NCI-H446 treated with DMSO at 0.1 percent for 48 hours (cell line): ENCODE measurements at regions not wholly inside any gene's neighbourhood (a gene's known extent, or its start where the extent isn't known, plus 50 kb on each side); places are given as distances from the start of the nearest gene placed in this dataset.
A peak's percentile ranks its signal among the peaks of the same experiment; 100 is the strongest.
"Not testable (repeated sequence)": the region's sequence is repeated elsewhere in the genome, so short reads cannot be mapped to it uniquely, and the experiment has no call there.

ENCODE experiments used
- DNase-seq: peaks from one replicate; lab custom pipeline; 2025; lab: John Stamatoyannopoulos, UW

DNA sequence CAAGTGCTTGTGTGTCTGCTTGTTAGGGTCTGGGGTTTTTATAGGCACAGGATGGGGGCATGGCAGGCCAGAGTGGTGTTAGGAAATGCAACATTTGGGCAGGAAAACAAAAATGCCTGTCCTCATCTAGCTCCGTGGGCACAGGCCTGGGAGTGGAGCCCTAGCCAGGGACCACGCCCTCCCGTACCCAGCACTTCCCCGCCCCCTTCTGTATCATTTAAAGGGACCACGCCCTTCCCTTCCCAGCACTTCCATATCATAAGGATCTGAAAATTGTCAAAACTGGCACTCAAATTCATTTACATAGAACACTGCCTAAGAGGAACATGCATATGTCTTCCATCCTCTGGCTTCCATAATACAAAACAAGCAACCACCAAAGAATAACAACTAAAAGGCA lies 185.8 kb downstream of the B3GLCT start:
- DNase-seq = no peak

DNA sequence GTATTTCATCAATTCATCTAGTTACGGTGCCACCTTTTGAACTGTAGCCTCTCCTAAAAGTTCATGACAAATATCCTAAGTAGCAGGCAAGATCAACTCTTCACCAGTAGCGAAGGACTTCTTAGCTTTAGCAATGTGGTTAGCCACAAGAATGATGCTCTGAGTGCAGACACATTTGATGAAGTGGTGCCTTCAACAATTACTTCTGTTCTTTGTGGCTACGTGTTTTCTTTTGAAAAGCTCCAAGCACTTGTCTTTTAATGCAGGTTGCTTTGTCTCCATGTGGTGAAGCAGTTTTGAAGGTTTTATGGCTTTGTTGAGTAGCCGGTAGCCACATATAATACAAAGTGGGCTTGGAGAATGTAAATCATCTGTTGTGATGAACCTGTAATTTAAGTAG lies 194.7 kb downstream of the B3GLCT start:
- DNase-seq = no peak

DNA sequence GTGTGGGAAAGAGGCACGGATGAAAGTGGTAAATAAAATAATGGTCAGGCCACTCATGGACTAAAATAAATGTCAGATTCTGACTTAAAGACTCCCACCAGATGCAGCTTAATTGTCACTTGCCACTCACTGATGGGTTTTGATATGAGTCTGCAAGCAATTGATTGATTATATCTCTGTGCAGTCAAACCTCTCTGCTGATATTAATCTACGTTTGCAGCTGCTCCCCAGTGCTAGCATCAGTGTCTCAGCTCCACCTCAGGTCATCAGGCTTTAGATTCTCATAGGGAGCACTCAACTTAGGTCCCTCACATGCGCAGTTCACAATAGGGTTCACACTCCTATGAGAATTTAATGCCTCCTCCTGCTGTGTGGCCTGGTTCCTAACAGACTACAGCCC lies 195.3 kb downstream of the B3GLCT start:
- no peak for DNase-seq

DNA sequence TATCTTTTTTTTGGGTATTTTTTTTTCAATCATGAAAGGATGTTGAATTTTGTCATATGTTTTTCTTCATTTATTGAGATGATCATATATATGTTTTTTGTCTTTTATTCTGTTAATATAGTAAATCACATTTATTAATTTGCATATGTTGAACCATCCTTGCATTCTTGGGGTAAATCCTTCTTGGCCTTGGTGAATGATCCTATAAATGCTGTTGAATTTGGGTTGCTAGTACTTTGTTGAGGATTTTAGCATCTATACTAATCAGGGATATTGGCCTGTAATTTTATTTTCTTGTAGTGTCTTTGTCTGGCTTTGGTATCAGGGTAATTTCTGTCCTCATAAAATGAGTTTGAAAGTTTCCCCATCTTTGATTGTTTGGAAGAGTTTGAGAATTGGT lies 199.9 kb downstream of the B3GLCT start:
- DNase-seq = no peak

DNA sequence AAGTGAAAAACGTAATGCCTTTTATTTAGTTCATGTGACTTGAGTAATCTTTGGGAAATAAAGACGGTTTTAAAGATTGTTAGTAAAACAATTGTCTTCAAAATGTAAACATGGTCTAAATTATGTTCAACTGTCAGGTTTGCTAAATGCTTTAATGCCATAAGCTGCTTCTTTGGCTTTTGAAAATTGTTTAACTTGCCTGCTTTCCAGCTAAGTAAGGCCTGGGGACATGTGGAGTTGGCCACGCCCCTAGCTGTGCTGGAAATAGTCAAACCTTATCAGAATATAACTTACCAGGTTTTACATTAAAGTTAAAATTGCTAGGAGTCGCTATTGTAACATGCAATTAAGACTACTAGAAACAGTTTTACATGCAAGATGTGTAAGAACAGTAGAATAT lies 203.9 kb downstream of the B3GLCT start:
- not testable (repeated sequence) for DNase-seq

DNA sequence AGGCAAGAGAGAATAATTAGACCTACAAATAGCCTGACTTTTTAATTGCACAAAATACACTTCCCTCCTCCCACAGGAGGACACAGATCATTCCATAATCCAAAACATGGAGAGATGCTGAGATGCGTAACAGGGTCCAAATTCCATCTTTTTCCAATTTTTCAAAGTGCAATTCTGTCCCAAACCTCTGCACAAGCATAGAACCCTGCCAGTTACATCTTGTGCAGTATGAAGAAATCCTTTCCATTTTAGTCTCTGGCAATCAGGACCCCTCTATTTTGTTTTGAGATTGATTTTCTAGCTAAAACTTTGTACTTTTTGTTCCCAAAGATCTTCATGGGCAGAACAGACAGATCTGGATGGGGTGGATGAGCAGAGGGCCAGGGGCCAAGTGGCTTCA lies 209.2 kb downstream of the B3GLCT start:
- DNase-seq = no peak

DNA sequence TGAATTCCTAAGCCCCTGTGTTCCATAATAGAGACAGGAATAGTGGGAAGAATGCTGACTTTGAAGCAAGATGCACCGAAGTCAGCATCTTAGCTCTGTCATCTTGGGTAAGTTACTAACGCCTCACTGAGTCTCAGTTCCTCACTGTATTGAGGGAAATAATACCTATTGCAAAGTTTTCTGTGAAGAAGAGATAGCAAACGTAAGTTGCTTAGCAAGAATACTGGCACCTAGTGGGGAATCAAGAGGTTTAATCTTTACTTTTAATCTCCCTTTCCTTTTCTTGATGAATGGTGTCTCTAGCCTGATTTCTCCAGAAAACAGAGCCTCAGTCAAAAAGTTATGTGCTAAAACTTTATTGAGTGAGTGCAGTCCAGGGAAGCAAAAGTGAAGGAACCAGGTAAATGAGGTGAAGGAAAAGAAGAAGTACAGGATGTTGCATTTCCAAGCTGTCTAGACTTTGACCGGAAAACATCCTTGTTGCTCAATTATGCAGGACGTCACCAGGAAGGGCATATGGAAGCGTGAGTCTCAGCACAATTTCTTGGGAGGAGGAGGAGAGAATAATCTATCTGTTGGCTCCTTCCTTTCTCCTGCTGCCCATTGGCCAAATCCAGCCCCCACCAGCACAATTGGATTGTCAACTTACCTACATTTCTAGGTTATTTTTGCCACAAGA lies 210.0 kb downstream of the B3GLCT start:
- DNase-seq = no peak

DNA sequence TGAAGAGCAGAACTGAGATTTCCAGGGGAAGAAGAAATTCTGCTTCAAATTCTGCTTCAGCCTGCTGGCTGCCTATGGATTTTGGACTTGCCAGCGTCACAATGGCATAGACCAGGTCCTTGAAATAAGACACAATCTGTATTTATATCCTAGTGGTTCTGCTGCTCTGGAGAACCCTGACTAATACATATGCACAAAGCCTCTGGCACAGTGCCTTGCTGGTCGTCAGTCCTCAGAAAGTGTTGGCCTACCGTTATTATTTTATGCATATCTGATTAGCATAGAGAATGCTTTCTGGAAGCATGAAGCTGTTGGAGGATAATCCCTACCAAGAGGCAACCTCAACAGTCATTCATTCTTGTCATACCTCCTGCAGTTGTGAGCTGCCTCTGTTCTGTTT lies 213.7 kb downstream of the B3GLCT start:
- DNase-seq = no peak

DNA sequence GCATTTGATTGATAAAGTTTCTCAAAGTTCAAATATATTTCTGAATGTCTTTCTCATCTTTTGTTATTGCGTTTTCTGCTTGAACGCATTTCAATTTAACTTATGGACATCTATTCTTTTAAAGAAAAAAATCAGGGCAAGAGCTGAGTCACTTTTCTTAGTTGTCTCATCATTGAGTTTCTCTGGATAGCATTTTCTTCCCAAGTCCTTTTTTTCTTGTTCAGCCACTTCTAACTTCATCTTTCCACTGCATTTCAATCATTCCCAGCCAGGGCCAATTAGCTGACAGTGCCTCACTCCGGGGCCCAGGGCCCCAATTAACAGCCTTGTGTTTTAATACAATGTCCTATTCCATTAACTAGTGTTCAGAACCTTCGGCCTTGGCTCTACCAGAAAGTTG lies 216.3 kb downstream of the B3GLCT start:
- no peak for DNase-seq

DNA sequence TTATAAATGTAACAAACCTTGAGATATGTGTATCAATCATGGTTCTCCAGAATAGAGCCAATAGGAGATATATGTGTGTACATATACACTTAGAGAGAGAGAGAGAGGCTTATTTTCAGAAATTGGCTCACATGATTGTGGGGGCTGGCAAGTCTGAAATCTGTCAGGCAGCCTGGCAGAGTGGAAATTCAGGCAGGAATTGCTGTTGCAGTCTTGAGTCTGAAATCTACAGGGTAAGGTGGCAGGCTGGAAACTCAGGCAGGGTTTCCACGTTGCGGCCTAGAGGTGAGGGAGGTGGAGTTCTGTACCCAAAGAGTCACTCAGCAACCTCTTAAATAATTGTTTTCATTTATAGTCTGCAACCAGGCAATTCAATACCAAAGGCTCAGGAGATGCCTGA lies 218.4 kb downstream of the B3GLCT start:
- no peak for DNase-seq

DNA sequence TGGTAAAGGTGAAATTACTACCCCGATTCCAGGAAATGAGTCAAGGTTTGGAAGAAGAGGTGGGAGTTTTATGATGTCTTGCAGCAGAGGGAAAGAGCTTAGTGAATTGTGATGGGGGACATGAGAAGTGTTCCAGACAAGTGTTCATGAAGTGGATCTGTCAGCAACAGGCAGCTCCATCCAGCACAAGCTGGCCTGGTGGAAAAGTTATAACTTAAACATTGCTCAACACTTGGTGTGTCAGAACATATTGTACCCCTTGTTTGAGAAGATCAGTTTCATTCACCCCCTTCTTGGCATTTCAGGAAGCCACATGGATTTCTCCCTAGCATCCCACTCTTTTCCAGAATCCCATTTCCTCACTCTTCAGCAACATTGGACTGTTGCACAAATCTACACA lies 222.0 kb downstream of the B3GLCT start:
- no peak for DNase-seq

DNA sequence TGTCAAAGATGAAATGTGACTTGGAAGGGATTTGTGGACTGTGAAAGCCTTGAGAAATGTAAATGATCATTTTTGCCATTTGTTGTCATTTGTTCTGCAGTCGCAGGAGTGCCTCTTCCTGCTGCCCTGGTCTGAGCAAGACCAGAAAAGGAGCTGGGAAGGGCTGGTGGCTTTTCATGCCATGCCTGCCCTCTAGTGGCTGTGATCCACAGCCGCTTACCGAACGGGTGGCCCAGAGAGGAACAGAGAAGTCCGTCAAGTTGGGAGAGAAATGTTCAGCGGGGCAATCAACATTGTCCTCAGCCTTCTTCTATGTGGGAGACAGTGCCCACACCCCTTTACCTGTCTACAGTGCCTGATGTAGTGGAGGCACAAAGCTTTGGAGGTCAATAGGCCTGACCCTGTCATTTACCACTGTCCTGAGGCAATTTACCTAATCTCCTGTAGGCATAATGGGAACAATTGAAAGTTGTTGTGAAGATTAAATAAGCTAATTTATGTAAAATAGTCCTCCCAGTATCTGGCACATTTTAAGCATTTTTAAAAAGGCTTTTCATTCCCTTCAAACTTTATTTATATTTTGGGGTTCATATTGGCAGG lies 224.5 kb downstream of the B3GLCT start:
- peak; percentile 45 for DNase-seq

DNA sequence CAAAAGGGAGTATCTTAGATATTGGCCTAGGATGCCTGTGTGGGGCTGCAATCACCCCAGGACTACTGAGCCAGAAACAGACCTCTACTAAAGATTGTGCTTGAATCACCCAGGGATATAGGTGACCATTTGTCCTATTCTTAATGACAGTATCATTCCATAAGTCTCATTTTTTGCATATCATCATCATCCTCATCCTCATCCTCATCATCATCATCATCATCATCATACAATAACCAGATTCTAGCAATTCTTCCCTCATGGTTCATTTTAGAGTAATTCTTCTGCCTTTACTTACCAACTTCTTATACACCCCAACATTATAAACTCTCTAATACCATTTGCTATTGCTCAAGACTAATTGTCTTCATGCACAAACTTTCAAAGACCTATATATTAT lies 226.6 kb downstream of the B3GLCT start:
- no peak for DNase-seq

DNA sequence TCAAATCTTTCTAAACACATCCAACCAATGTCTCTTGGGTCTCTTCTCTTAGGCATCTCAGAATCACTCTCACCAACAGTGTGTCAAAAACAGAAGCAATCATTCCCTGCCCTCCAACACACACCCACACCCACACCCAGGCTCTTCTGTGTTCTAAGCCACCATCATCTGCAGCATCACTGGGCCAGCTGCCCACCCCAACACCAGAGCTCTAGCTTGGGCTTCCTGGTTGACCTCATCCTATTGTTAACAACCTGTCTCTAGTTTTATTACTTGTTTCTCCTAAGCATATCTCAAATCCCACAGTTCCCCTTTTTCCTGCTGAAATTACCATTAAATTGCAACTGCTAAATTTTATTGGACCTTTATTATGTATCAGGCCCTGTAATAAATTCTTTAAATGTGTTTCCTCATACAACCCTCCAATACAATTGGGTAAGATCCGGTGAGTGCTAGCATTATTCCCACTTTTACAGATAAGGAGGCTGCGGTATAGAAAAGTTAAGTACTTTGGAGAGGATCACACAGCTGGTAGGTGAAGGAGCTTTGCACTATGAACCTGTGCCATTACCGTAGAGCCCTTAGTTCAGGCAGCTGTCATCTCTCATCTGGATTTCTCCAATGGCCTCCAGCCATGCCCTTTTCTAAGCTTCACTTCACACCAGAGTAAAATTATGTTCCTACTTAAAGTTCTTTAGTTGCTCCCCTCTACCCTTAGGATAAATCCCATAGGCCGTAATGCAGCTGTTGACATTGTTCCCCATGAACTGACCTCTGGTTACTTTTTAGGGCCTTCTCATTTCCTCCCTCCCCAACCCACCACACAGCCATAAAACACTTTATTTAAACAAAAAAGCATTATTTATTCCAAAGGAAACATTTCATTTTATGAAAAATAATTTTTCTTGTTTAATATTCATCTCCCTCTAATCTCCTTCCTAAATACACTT lies 227.7 kb downstream of the B3GLCT start:
- DNase-seq = no peak

DNA sequence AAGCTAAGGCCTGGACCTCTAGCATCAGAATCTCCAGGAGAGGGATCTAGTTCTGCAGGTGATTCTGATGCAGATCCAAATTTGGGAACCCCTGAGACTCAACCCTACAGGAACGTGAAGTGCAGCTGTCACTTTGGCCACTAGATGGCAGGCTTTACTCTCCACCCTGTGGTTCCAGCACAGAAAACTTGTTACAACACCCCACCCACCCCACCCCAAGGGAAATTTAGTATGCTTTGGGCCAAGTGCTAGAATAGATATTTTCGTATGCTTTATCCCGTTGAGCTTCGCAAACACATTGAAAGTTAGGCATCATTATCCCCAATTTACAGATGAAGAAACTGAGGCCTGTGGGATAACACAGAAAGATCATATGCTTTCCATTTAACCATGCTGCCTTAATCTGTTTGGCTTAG lies 232.0 kb downstream of the B3GLCT start:
- no peak for DNase-seq

DNA sequence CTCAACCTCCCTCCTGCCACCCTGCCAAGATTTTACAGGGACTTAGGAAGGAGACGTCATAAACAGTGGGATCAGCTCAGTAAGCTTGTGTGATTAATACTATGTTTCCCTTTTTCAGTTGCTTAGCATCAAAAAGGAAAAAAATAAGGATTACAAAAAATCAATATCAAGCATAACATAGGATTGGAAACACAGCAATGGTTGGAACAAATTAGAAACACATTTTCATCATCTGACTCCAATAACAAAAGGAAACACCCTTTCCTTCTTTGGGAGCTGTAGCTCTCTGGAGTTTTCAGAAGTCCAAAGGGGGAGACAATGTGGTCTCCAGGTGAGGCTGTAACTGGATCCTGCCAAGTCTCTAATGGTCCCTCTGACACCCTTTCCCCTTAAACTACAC lies 233.4 kb downstream of the B3GLCT start:
- DNase-seq = no peak

DNA sequence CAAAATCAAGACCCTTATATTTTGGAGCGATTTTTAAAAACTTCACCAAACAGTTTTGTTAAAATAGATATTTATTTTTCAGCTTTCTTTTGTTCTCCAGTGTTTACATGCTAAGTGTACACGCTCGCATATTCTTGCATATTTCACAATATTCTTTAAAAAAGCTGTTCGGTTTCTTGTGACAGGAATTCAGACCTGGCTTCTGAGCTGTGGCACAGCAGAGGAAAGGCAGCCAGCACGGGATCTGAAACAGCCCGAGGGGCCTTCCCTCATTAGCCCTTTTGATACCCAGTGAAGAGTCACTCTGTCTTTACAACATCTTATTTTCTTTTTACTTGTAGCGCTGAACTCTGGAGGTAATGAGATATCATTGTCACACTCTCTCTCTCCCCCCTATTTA lies 234.0 kb downstream of the B3GLCT start:
- no peak for DNase-seq

DNA sequence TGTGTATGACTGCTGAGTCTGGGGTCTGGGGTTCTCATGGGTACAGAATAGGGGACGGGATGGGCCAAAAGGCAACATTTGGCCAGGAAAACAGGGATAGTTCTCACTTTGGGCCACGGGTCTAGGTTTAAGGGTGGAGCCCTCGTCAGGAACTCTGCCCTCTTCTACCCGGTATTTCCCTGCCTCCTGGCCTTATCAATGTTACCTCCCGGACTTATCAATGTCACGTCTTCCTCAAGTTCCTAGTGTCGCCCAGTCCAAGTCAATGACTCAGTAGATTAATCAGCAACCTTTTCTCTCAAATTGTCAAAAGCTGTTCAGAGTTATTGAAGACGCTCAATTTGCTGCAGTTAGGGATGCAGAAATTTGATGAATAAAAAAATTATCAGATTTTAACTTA lies 234.8 kb downstream of the B3GLCT start:
- no peak for DNase-seq

DNA sequence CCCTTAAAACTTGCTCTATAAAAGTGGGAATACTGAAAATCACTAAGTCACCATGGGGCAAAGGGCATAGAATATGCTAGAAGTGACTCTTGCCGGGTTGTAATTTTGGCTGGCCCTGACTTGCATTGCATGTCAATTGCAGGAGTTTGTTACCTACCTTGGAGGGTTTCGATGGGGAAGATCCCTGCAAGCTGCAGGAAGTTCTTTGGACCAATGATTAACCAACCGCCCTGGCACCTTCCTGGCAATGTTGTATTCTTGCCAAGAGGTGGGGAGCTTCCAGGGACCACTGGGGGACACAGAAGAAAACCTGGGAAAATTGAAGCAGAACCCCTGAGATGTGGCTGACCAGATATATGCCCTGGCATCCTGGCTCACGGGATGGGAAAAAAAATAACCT lies 235.8 kb downstream of the B3GLCT start:
- no peak for DNase-seq

DNA sequence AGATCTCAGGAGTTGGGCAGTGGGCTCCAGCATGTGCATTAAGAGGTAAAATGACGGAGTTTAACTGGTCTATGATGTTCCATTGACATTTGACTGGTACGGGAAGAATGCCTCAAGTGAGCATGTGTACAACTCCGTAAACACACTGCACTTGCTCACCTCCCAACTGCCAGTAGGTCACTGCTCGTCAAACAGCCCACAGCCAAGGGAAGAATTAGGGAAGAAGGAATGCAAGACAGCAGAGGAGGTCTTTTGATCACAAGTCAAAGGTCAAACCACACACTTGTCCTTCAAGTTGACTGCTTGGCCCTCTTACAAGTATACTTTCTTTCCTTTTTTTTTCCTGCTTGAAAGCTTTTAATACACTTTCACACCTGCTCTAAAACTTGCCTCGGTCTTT lies 236.7 kb downstream of the B3GLCT start:
- DNase-seq = no peak

DNA sequence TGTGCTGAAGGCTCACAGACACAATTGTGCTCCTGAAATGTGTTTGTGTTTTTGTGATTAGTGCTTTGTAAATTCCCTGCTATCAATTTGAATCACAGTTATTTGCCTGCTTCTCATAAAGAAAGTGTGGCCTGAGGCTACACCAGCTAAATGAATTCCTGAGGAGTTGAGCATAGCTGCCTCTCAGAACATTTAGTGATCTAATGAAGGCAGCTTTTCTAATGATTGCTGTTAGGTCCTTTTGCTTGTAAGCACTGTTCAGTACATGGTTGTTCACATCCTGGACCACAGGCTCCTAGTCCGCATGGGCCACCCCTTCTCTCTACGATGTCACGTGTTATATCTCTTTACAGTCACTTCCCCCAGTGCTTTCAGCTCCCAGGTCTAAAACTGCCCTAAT lies 238.2 kb downstream of the B3GLCT start:
- DNase-seq = no peak

DNA sequence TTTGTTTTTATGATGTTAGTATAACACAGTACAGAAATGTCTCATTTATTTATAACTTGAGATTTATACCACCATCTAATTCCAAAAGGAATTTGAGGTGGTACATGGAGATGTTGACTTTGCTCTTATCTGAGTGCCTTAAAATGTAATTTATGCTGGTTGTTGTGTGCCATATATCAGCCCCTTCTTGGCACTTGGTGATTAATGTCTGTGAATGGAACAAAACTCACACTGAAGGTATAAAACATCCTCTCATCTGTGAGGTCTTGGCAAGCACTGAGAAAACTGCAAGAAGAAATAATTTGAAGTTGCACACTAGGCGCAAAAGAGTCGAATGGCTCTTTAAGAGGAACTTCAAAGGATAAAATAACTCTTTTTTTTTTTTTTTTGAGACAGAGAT lies 240.4 kb downstream of the B3GLCT start:
- DNase-seq = no peak
